Thyroid gland (tissue), 4 donors: ENCODE measurements at regions not wholly inside any gene's neighbourhood (a gene's known extent, or its start where the extent isn't known, plus 50 kb on each side); places are given as distances from the start of the nearest gene placed in this dataset.

Experiments
- CTCF ChIP-seq, 6 experiments: fragments of 200-600 bp in 3 of 6; fragments of 450-650 bp in 3 of 6; sonication (generic) in 3 of 6; IDR thresholded peaks; one replicate each; pipeline ENCODE4 v1.5.1; 2016 to 2019; ENCODE audit warnings: antibody characterized with exemption in 6 of 6, mild to moderate bottlenecking in 2 of 6, inconsistent platforms in 1 of 6, moderate library complexity in 1 of 6
- POLR2A ChIP-seq, 2 donors: fragments of 450-650 bp; IDR thresholded peaks; one replicate each; pipeline ENCODE4 v1.6.1; 2017; ENCODE audit warnings: antibody characterized with exemption in 2 of 2, mild to moderate bottlenecking in 2 of 2, moderate library complexity in 1 of 2

DNA sequence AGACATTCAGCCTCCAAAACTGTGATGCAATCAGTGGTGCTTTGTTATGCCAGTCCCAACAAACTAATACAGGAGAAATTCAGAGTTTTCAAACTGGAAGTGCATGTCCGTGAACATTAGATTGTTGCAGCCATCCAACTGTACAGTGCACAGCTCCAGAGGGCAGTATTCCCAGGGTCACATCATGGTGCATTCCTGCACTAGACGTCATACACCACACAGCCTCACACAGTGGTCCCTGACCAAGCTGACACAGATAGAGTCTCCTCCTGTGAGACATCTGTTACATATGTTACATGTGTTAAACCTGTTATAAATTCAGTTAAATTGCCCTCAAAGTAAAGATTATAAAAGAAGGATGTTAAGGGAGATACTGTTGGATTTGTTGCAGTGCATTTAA lies 209.0 kb downstream of the LRRN1 start:
- TF ChIP-seq POLR2A (IDR thresholded peaks at IDR 0.05) (no peak), CTCF (IDR thresholded peaks at IDR 0.05) (no peak)
